ENCODE measurements at regions not wholly inside any gene's neighbourhood (a gene's known extent, or its start where the extent isn't known, plus 50 kb on each side); places are given as distances from the start of the nearest gene placed in this dataset.

GRCh38 chr4:110754716-110755115, 131.8 kb upstream of the PITX2 start:
- no peak for DNase-seq (ENCODE audit: low read depth)
- H3K4me3 ChIP-seq (ENCODE audit: low read depth, low read length), result no peak overlapping the region
- no peak for TF ChIP-seq CTCF (IDR thresholded peaks at IDR 0.05; ENCODE audit: insufficient read depth, low read length)

- TF ChIP-seq CTCF (IDR thresholded peaks at IDR 0.05; ENCODE audit: insufficient read depth, low read length), result no peak
- DNase-seq (ENCODE audit: low read depth), result no peak
- no peak overlapping the region for H3K4me3 ChIP-seq (ENCODE audit: low read depth, low read length)
These were observed 146.7 kb upstream of the PITX2 start for GRCh38 chr4:110769578-110769977.

- TF ChIP-seq CTCF (IDR thresholded peaks at IDR 0.05; ENCODE audit: insufficient read depth, low read length), result no peak
- no peak for DNase-seq (ENCODE audit: low read depth)
- no peak overlapping the region for H3K4me3 ChIP-seq (ENCODE audit: low read depth, low read length)
These were observed 147.5 kb upstream of the PITX2 start for GRCh38 chr4:110770353-110770752.

- H3K4me3 ChIP-seq (ENCODE audit: low read depth, low read length), result no peak overlapping the region
- DNase-seq (ENCODE audit: low read depth), result no peak
- no peak for TF ChIP-seq CTCF (IDR thresholded peaks at IDR 0.05; ENCODE audit: insufficient read depth, low read length)
These were observed 155.6 kb upstream of the PITX2 start for GRCh38 chr4:110778521-110778920.

- no peak for TF ChIP-seq CTCF (IDR thresholded peaks at IDR 0.05; ENCODE audit: insufficient read depth, low read length)
- no peak overlapping the region for H3K4me3 ChIP-seq (ENCODE audit: low read depth, low read length)
- no peak for DNase-seq (ENCODE audit: low read depth)
These were observed 157.7 kb upstream of the PITX2 start for GRCh38 chr4:110780538-110780937.

- DNase-seq (ENCODE audit: low read depth), result no peak
- H3K4me3 ChIP-seq (ENCODE audit: low read depth, low read length), result no peak overlapping the region
These were observed 159.1 kb upstream of the PITX2 start for GRCh38 chr4:110781944-110782343.

More at GRCh38 chr4:110781944-110782343, 159.1 kb upstream of the PITX2 start:
- TF ChIP-seq CTCF (IDR thresholded peaks at IDR 0.05; ENCODE audit: insufficient read depth, low read length), result no peak
